ENCODE measurements at regions not wholly inside any gene's neighbourhood (a gene's known extent, or its start where the extent isn't known, plus 50 kb on each side); places are given as distances from the start of the nearest gene placed in this dataset.

GRCh38 chr10:78515873-78516153, 482.1 kb downstream of the RPS24 start:
- TF ChIP-seq CTCF (IDR thresholded peaks at IDR 0.05) (no peak), POLR2A (IDR thresholded peaks at IDR 0.05) (no peak), POLR2AphosphoS5 (IDR thresholded peaks at IDR 0.05) (no peak), EP300 (IDR thresholded peaks at IDR 0.05) (no peak)
- H3K27ac ChIP-seq: no peak overlapping the region

GRCh38 chr10:78516236-78516635, 482.6 kb downstream of the RPS24 start:
- H3K36me3 ChIP-seq: no peaks in the 10 kb centered on the region
- H3K4me3 ChIP-seq: no peak overlapping the region
- no peak overlapping the region for H3K27ac ChIP-seq
- 100% methylated on average over 3 of the region's 3 CpGs for WGBS
- TF ChIP-seq POLR2AphosphoS5 (IDR thresholded peaks at IDR 0.05) (no peak), EP300 (IDR thresholded peaks at IDR 0.05) (no peak), CTCF (IDR thresholded peaks at IDR 0.05) (no peak), POLR2A (IDR thresholded peaks at IDR 0.05) (no peak)
- peaks cover 15% of the 10 kb centered on the region for H3K4me1 ChIP-seq
- H3K9me3 ChIP-seq: no peaks in the 10 kb centered on the region
- no peaks in the 10 kb centered on the region for H3K27me3 ChIP-seq
- DNase-seq (ENCODE audit: low spot score in 2 of 2): peak in 1 of 2 donors; percentile 70

More at GRCh38 chr10:78515873-78516153, 482.1 kb downstream of the RPS24 start:
- H3K4me3 ChIP-seq: no peak overlapping the region
- H3K27me3 ChIP-seq: no peaks in the 10 kb centered on the region
- 57% methylated on average over 1 of the region's 1 CpG for WGBS
- H3K9me3 ChIP-seq: no peaks in the 10 kb centered on the region
- no peaks in the 10 kb centered on the region for H3K36me3 ChIP-seq
- DNase-seq (ENCODE audit: low spot score in 2 of 2): no peak
- peaks cover 18% of the 10 kb centered on the region for H3K4me1 ChIP-seq

GRCh38 chr10:78516756-78517155, 483.1 kb downstream of the RPS24 start:
- peak in 1 of 2 donors; percentile 23 for DNase-seq (ENCODE audit: low spot score in 2 of 2)
- Histone ChIP-seq H3K27me3 (no peaks in the 10 kb centered on the region), H3K4me3 (no peak overlapping the region), H3K36me3 (no peaks in the 10 kb centered on the region), H3K9me3 (no peaks in the 10 kb centered on the region), H3K4me1 (peaks cover 11% of the 10 kb centered on the region), H3K27ac (no peak overlapping the region)
- 86% methylated on average over 8 of the region's 8 CpGs for WGBS
- TF ChIP-seq EP300 (IDR thresholded peaks at IDR 0.05): no peak
- no peak for TF ChIP-seq POLR2AphosphoS5 (IDR thresholded peaks at IDR 0.05)
- no peak for TF ChIP-seq CTCF (IDR thresholded peaks at IDR 0.05)
- no peak for TF ChIP-seq POLR2A (IDR thresholded peaks at IDR 0.05)

GRCh38 chr10:78518224-78518623, 484.6 kb downstream of the RPS24 start:
- peak in 1 of 2 donors; percentile 28 for DNase-seq (ENCODE audit: low spot score in 2 of 2)
- WGBS: 89% methylated on average over 5 of the region's 5 CpGs
- TF ChIP-seq POLR2AphosphoS5 (IDR thresholded peaks at IDR 0.05): no peak
- TF ChIP-seq POLR2A (IDR thresholded peaks at IDR 0.05): no peak
- TF ChIP-seq EP300 (IDR thresholded peaks at IDR 0.05): no peak
- TF ChIP-seq CTCF (IDR thresholded peaks at IDR 0.05): no peak
- no peaks in the 10 kb centered on the region for H3K36me3 ChIP-seq
- H3K9me3 ChIP-seq: no peaks in the 10 kb centered on the region
- no peak overlapping the region for H3K4me3 ChIP-seq
- H3K4me1 ChIP-seq: peaks cover 4% of the 10 kb centered on the region
- H3K27ac ChIP-seq: no peak overlapping the region
- no peaks in the 10 kb centered on the region for H3K27me3 ChIP-seq

GRCh38 chr10:78520737-78521430, 487.2 kb downstream of the RPS24 start:
- WGBS: 62% methylated on average over 4 of the region's 4 CpGs
- no peaks in the 10 kb centered on the region for H3K4me1 ChIP-seq
- H3K4me3 ChIP-seq: no peak overlapping the region
- no peaks in the 10 kb centered on the region for H3K27me3 ChIP-seq
- peak in 1 of 2 donors; percentile 13 for DNase-seq (ENCODE audit: low spot score in 2 of 2)
- TF ChIP-seq CTCF (IDR thresholded peaks at IDR 0.05): no peak
- TF ChIP-seq POLR2A (IDR thresholded peaks at IDR 0.05): no peak
- TF ChIP-seq EP300 (IDR thresholded peaks at IDR 0.05): no peak
- no peak for TF ChIP-seq POLR2AphosphoS5 (IDR thresholded peaks at IDR 0.05)
- no peaks in the 10 kb centered on the region for H3K9me3 ChIP-seq
- H3K36me3 ChIP-seq: no peaks in the 10 kb centered on the region
- H3K27ac ChIP-seq: no peak overlapping the region

Data from suprapubic skin (tissue), 4 donors.